Hindlimb muscle (tissue), 1 donor: ENCODE measurements at regions not wholly inside any gene's neighbourhood (a gene's known extent, or its start where the extent isn't known, plus 50 kb on each side); places are given as distances from the start of the nearest gene placed in this dataset.
A peak's percentile ranks its signal among the peaks of the same experiment; 100 is the strongest.

Experiments
- DNase-seq: peaks from one replicate; pipeline ENCODE4 v3.0.0-alpha.2; 2013

- DNase-seq = no peak
These were observed 1113.7 kb downstream of the CDH11 start for GRCh38 chr16:64008131-64008530.

GRCh38 chr16:64004116-64004515, 1117.7 kb downstream of the CDH11 start:
- DNase-seq = no peak

DNA sequence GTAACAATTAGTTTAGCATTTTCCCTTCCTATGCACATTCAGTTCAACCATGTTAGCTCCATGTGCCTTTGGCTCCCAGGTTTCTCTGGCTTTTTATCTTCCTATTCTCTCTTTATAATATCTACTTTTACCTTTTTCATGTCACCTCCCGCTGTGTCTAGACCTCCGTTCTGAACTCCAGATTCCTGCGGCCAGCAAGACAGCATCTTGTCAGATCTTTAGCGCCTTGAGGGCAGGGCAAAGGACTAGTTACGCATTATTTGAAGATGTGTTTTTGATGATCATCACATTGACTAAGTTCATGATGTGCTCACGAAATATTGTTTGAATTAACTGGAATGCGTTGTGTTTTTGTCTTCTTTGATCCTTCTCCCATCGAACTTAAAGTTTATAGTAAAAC, 1126.8 kb downstream of the CDH11 start:
- no peak for DNase-seq

DNA sequence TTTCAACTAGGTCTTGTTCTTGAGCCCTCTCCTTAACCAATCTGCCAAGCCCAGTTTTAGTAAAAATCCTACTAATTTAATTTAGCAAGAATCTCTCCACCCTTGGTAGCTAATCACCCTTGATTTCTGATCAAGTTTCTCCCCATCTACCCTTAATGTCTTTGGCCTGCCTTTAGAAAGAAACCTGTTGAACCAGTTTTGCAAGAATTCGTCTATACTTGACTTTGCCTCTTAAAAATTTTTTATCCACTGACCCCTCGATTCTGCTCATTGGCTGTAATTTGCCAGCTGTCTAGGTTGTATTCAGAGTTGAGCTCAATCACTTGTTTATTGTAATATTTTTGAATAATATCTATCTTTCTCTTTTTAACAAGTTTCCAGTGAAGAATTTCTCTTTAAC, 1138.5 kb downstream of the CDH11 start:
- DNase-seq = no peak

DNA sequence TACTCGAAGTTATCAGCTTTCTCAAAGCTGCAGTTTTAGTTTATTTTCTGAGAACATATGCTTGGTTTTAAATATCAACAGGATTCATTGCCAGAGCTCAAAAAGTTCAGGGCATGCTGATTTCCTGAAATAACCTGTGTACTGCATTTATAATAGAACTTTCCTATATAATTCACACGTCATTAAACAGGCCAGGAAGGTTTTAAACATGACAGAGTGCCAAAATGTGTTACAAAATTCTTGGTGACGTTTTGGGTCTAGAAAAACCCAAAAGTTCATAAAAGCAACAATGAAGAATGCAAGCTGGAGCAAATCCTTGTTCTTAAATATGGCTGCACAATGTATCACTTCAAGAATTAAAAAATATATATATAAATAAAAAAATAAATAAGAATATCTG, 1139.1 kb downstream of the CDH11 start:
- no peak for DNase-seq

- DNase-seq = no peak
These were observed 1139.8 kb downstream of the CDH11 start for GRCh38 chr16:63982110-63982509.

GRCh38 chr16:63981639-63982038, 1140.2 kb downstream of the CDH11 start:
- no peak for DNase-seq

DNA sequence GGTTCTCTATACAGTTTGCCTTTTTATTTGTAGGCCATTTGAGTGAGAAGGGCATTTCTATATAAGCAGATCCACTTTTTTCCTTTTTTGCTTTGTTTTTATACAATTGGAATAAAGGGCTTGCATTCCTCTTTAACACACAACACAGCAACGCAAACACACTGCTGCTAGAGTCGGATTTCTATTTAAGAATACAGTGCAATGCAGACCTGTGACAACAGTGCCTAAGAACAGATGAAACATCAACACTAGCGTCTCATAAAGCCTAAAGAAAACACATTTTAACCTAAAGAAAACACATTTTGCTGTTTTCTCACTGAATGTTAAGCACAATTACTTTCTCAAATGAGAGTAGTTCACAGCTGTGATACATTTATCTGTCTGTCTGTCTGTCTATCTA, 1141.1 kb downstream of the CDH11 start:
- no peak for DNase-seq

DNA sequence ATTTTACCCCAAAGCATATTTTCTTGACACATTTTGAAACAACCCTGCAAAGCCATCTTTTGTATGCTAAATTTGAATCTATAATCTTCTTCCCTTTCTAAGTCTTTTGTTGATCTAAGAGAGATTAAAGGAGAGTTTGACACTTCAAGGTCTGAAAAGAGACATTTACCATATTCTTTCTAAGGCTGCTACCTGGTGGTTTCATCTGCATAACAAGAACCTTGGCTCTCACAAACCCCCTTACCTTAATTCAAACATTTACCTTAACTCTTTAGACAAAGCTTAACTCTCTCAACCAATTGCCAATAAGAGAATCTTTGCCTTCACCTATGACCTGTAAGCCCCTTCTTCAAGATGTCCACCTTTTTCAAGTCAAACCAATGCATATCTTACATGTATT, 1143.6 kb downstream of the CDH11 start:
- no peak for DNase-seq

DNA sequence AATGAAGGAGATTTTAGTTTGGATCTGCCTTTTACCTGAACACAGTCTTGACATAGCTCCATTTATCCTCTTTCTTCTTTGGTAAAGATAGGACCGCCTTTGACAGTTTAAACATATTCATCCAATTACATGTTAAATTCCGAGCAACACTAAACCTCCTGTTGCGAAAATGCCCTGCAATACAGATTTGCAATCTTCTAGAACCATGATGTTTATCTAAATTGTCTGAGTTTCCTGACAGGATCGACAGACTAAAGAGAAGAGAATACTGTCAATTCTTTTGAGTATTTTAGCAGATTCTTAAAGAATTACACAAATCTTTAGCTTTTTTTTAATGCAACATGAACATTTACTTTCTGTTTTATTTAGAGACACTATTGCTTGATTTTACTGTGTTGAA, 1145.5 kb downstream of the CDH11 start:
- DNase-seq = no peak

DNA sequence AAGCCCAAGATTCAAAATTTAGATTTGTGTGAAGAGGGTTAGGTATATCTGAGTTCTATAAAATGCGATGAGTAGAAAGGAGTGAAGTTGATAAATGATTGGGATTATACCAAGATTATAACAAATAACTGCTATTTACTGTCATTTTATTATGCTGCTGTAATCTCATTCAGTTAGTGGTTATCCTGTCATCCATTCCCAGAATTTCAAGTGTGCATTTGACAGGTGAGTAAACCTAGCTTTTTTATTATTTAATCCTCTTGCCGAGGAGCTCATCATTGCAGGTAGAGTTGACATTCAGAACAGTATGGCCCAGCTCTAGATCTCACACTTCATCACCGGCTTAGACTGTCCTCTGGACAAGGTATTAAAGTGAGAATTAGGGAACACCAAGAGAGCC, 1146.2 kb downstream of the CDH11 start:
- DNase-seq = no peak

DNA sequence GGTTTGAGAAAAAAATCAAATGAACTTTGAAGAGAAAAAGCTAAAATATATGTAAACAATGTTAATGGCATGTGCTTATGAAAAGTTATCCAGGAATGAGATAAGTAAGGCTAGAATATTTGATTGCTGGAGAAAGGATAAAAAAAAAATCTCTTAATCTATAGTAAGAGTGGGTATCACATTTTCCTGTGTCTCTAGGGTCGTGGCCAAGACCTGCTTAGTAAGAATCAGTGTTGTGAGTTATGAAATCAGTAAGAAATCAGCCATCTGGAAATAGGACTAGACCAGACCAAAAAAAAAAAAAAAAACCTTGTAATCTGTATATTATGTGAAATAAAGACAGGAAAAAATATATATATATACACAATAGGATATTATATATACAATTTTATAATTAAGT, 1153.9 kb downstream of the CDH11 start:
- DNase-seq = no peak

- DNase-seq = peak; percentile 15
These were observed 1161.5 kb downstream of the CDH11 start for GRCh38 chr16:63960321-63960720.

DNA sequence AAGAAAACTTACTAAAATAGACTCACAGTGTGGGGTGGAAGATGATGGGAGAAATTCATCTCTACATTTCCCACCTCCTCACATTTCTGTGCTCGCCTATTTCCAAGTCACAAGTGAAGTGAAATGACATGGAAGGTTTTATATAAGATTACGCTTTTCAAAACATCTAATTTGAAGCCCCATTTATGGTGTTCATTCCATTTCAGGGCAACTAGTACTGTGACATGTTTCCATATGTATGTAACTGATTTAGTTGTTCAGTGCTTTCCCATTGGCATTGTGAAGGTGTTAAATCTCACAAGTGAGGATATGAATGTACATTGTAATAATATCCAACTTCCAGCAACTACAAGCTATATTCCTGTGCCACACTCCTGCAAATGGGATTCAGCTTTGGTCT, 1174.8 kb downstream of the CDH11 start:
- DNase-seq = no peak

DNA sequence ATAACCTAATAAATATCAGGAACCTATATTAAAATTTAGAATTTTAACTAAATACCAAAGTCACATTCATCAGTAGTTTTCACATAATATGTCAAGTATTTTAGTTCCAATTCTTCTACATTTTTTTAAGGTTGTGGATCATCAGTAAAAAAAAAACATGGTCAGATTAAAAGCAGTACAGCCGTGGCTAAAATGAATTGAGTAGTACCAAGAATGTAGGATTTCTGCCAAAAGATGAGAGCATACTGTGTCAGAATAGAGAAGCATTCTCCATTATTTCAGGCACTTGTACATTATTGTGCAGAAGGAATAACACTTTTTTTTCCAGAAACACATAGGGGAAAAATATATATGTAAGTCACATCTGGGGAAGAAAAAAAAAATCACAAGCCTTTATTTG, 1176.1 kb downstream of the CDH11 start:
- DNase-seq = no peak

DNA sequence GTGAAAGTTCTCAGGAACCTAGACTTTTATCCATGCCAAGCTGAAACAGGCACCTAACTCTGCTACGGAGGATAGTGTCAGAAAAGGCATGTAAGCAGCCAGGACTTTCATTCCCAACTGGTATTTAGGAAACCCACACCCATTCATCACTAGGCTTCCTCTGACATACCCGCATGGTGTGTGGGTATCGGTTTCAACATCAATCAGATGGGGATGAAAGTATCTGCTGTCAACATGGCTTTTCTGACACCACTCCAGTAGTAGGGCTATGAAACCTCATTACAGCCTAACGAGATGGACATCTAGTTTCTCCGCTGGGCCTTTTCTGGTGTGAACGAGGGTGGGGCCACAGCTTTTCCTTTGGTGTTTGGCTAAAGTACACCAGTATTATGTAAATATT, 1178.3 kb downstream of the CDH11 start:
- DNase-seq = no peak

DNA sequence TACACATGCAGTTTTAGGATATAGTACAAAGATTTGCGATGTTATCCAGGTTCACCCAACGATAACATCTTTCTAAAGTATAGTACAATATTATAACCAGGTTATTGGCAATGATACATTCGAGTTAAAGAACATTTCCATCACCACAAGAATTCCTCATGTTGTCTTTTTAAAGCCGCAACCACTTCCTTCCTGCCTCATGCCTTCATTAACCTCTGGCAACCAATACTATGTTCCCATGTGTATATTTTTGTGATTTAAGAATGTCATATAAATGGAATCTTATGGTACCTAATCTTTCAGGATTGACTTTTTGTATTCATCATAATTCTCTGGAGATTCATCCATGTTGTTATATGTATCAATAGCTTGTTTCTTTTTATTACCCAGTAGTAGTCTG, 1183.2 kb downstream of the CDH11 start:
- no peak for DNase-seq

DNA sequence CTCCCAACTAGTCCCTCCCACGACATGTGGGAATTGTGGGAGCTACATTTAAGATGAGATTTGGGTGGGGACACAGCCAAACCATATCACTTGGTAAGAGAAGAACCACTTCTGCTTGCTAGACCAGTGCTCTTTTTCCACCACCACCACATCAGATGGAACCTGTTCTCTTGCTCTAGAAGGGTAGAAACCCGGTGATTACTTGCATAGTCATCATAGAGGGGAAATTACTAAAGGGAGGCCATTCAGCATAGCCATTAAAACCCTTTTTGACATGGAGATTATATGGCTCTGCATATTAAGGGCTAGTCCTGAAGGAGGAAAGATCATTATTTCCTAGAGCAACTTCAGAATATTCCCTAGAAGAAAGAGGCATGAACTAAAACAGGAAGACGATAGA, 1188.0 kb downstream of the CDH11 start:
- DNase-seq = no peak

GRCh38 chr16:63928421-63928820, 1193.4 kb downstream of the CDH11 start:
- DNase-seq = no peak

DNA sequence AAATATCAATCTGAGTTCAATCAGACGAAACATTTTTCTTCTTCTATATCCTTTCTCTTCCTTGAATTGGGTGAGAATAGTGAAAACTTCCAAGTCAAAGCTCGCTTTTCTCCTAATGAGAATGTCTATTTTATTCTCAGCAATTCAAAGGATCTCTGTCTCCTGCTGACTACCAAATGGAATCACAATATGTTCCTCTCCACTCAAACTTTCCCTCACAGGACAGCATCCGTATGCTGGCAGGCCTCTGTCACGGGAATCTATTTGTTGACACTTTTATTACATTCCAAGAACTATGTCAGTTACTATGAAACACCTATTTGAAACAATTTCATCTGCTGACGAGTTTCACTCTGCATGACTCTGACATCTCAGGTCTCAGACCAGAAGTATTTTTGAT, 1196.6 kb downstream of the CDH11 start:
- DNase-seq = no peak

GRCh38 chr16:63922560-63922959, 1199.3 kb downstream of the CDH11 start:
- DNase-seq = no peak

- no peak for DNase-seq
These were observed 1200.0 kb downstream of the CDH11 start for GRCh38 chr16:63921737-63922295.

GRCh38 chr16:63913290-63913689, 1208.6 kb downstream of the CDH11 start:
- no peak for DNase-seq

GRCh38 chr16:63907251-63907650, 1214.6 kb downstream of the CDH11 start:
- DNase-seq = no peak

- no peak for DNase-seq
These were observed 1216.9 kb downstream of the CDH11 start for GRCh38 chr16:63904930-63905329.

DNA sequence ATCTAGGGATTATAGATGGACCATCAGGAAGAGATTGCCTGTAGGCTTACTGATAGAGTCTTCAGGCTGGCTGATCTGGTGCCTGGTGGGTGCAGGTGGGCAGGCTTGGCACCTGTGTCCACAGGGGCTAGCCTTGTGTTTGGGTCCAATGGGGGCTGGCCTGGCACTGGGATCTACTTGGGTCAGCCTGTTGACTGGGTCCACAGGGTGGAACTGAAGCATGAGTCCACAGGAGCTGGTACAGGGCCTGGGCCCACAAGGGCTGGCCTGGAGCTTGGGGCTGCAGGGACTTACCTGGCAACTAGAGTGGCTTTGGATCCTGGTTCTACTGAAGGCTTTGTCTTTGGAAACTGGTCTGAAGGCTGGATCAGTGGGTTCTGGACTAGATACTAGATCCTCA, 1217.7 kb downstream of the CDH11 start:
- no peak for DNase-seq
